ENCODE measurements at regions not wholly inside any gene's neighbourhood (a gene's known extent, or its start where the extent isn't known, plus 50 kb on each side); places are given as distances from the start of the nearest gene placed in this dataset.

- intact Hi-C loops (cut with DNase I; ENCODE audit: low total_unique reads): no loop called here
- H3K9me3 ChIP-seq: no peaks in the 10 kb centered on the region
- H3K4me1 ChIP-seq: no peaks in the 10 kb centered on the region
- no peak for DNase-seq
- no peaks in the 10 kb centered on the region for H3K36me3 ChIP-seq
- H3K27me3 ChIP-seq: no peaks in the 10 kb centered on the region
- no peak overlapping the region for H3K4me3 ChIP-seq
- TF ChIP-seq CTCF (IDR thresholded peaks at IDR 0.05): no peak
- no peak overlapping the region for H3K27ac ChIP-seq
Observed at GRCh38 chr3:88986834-88987233, 120.6 kb upstream of the EPHA3 start.

GRCh38 chr3:88987776-88988175 is 119.6 kb upstream of the EPHA3 start:
- DNase-seq: no peak
- intact Hi-C loops (cut with DNase I; ENCODE audit: low total_unique reads): no loop called here
- no peak overlapping the region for H3K4me3 ChIP-seq
- no peaks in the 10 kb centered on the region for H3K27me3 ChIP-seq
- H3K9me3 ChIP-seq: no peaks in the 10 kb centered on the region
- no peak for TF ChIP-seq CTCF (IDR thresholded peaks at IDR 0.05)
- no peaks in the 10 kb centered on the region for H3K36me3 ChIP-seq
- no peaks in the 10 kb centered on the region for H3K4me1 ChIP-seq
- H3K27ac ChIP-seq: no peak overlapping the region

GRCh38 chr3:88988906-88989305 is 118.5 kb upstream of the EPHA3 start:
- intact Hi-C loops (cut with DNase I; ENCODE audit: low total_unique reads): no loop called here
- Histone ChIP-seq H3K27me3 (no peaks in the 10 kb centered on the region), H3K9me3 (no peaks in the 10 kb centered on the region), H3K27ac (no peak overlapping the region), H3K4me1 (no peaks in the 10 kb centered on the region), H3K4me3 (no peak overlapping the region), H3K36me3 (no peaks in the 10 kb centered on the region)
- DNase-seq: no peak
- TF ChIP-seq CTCF (IDR thresholded peaks at IDR 0.05): no peak

GRCh38 chr3:88991496-88991895 is 115.9 kb upstream of the EPHA3 start:
- no peak for DNase-seq
- intact Hi-C loops (cut with DNase I; ENCODE audit: low total_unique reads): no loop called here
- no peak for TF ChIP-seq CTCF (IDR thresholded peaks at IDR 0.05)
- Histone ChIP-seq H3K27me3 (no peaks in the 10 kb centered on the region), H3K27ac (no peak overlapping the region), H3K9me3 (no peaks in the 10 kb centered on the region), H3K4me3 (no peak overlapping the region), H3K36me3 (no peaks in the 10 kb centered on the region), H3K4me1 (no peaks in the 10 kb centered on the region)

- H3K4me1 ChIP-seq: no peaks in the 10 kb centered on the region
- H3K9me3 ChIP-seq: peaks cover 0 to 8% (median 0%) of the 10 kb centered on the region in 3 donors
- H3K36me3 ChIP-seq: no peaks in the 10 kb centered on the region
- no peak for DNase-seq
- no peak for TF ChIP-seq CTCF (IDR thresholded peaks at IDR 0.05)
- no peaks in the 10 kb centered on the region for H3K27me3 ChIP-seq
- H3K27ac ChIP-seq: no peak overlapping the region
- intact Hi-C loops (cut with DNase I; ENCODE audit: low total_unique reads): no loop called here
- H3K4me3 ChIP-seq: no peak overlapping the region
Observed at GRCh38 chr3:88996691-88997090, 110.7 kb upstream of the EPHA3 start.

GRCh38 chr3:88997260-88997659 is 110.2 kb upstream of the EPHA3 start:
- intact Hi-C loops (cut with DNase I; ENCODE audit: low total_unique reads): no loop called here

More at GRCh38 chr3:88997260-88997659, 110.2 kb upstream of the EPHA3 start:
- Histone ChIP-seq H3K4me1 (no peaks in the 10 kb centered on the region), H3K9me3 (peaks cover 0 to 8% (median 0%) of the 10 kb centered on the region in 3 donors), H3K27me3 (no peaks in the 10 kb centered on the region), H3K4me3 (no peak overlapping the region), H3K27ac (no peak overlapping the region), H3K36me3 (no peaks in the 10 kb centered on the region)
- no peak for DNase-seq
- no peak for TF ChIP-seq CTCF (IDR thresholded peaks at IDR 0.05)
